ENCODE measurements at regions not wholly inside any gene's neighbourhood (a gene's known extent, or its start where the extent isn't known, plus 50 kb on each side); places are given as distances from the start of the nearest gene placed in this dataset.
"Not testable (repeated sequence)": the region's sequence is repeated elsewhere in the genome, so short reads cannot be mapped to it uniquely, and the experiment has no call there.

DNA sequence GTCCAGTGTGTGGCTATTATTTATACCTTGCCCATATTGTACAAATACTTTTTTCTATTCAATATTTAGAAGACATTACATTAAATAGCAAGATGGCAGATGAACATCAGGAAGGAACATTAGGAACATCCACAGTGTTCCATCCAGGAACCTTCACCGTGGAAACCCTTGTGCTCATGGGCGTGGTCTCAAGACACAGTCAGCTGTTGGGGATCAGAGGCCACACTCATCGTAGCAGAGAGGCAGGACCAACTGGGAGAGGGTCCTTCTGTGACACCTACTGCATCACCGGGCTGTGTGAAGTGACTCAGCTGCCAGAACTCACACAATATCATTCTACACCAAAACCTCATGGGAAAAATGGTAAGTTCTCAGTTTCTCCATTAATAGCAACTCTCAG lies 328.9 kb downstream of the PREX1 start:
- TF ChIP-seq, protein P1, sequence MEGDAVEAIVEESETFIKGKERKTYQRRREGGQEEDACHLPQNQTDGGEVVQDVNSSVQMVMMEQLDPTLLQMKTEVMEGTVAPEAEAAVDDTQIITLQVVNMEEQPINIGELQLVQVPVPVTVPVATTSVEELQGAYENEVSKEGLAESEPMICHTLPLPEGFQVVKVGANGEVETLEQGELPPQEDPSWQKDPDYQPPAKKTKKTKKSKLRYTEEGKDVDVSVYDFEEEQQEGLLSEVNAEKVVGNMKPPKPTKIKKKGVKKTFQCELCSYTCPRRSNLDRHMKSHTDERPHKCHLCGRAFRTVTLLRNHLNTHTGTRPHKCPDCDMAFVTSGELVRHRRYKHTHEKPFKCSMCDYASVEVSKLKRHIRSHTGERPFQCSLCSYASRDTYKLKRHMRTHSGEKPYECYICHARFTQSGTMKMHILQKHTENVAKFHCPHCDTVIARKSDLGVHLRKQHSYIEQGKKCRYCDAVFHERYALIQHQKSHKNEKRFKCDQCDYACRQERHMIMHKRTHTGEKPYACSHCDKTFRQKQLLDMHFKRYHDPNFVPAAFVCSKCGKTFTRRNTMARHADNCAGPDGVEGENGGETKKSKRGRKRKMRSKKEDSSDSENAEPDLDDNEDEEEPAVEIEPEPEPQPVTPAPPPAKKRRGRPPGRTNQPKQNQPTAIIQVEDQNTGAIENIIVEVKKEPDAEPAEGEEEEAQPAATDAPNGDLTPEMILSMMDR (conservative IDR thresholded peaks at IDR 0.05; ENCODE audit: low read depth, low read length), result not testable (repeated sequence)
- TF ChIP-seq EZH2 (IDR thresholded peaks at IDR 0.05; ENCODE audit: borderline replicate concordance, low read depth, low read length, poor library complexity, severe bottlenecking), result not testable (repeated sequence)

Measured in A673 (cell line).